ENCODE measurements at regions not wholly inside any gene's neighbourhood (a gene's known extent, or its start where the extent isn't known, plus 50 kb on each side); places are given as distances from the start of the nearest gene placed in this dataset.

- Histone ChIP-seq H3K36me3 (ENCODE audit: control insufficient read depth, insufficient read depth, low read length) (no peaks in the 10 kb centered on the region), H3K27me3 (ENCODE audit: control insufficient read depth, insufficient read depth, low read length) (no peaks in the 10 kb centered on the region), H3K27ac (no peak overlapping the region), H3K9ac (no peak overlapping the region), H3K79me2 (no peaks in the 10 kb centered on the region), H3K4me2 (ENCODE audit: low read length) (no peak overlapping the region), H3K4me1 (no peaks in the 10 kb centered on the region), H3K9me3 (ENCODE audit: control insufficient read depth, low read length) (peaks cover 4% of the 10 kb centered on the region), H3K4me3 (ENCODE audit: low read depth, low read length) (no peak overlapping the region), H2AFZ (no peak overlapping the region)
- no peak for TF ChIP-seq CTCF (IDR thresholded peaks at IDR 0.05)
Measured at GRCh38 chr1:99131546-99131945, 126.9 kb upstream of the PLPPR5 start.

GRCh38 chr1:99133756-99134500, 129.3 kb upstream of the PLPPR5 start:
- no peaks in the 10 kb centered on the region for H3K36me3 ChIP-seq (ENCODE audit: control insufficient read depth, insufficient read depth, low read length)
- H3K9me3 ChIP-seq (ENCODE audit: control insufficient read depth, low read length): peaks cover 4% of the 10 kb centered on the region
- H3K27ac ChIP-seq: no peak overlapping the region
- no peaks in the 10 kb centered on the region for H3K79me2 ChIP-seq
- no peak overlapping the region for H3K4me3 ChIP-seq (ENCODE audit: low read depth, low read length)
- H3K9ac ChIP-seq: no peak overlapping the region
- TF ChIP-seq CTCF (IDR thresholded peaks at IDR 0.05): no peak
- no peak overlapping the region for H2AFZ ChIP-seq
- no peaks in the 10 kb centered on the region for H3K4me1 ChIP-seq
- H3K27me3 ChIP-seq (ENCODE audit: control insufficient read depth, insufficient read depth, low read length): no peaks in the 10 kb centered on the region
- no peak overlapping the region for H3K4me2 ChIP-seq (ENCODE audit: low read length)

- TF ChIP-seq CTCF (IDR thresholded peaks at IDR 0.05): no peak
- peaks cover 4% of the 10 kb centered on the region for H3K9me3 ChIP-seq (ENCODE audit: control insufficient read depth, low read length)
Measured at GRCh38 chr1:99137554-99138206, 126.6 kb upstream of the PLPPR4 start.

GRCh38 chr1:99139876-99140275, 124.4 kb upstream of the PLPPR4 start:
- Histone ChIP-seq H3K4me1 (no peaks in the 10 kb centered on the region), H3K27ac (no peak overlapping the region), H3K79me2 (no peaks in the 10 kb centered on the region), H3K36me3 (ENCODE audit: control insufficient read depth, insufficient read depth, low read length) (no peaks in the 10 kb centered on the region), H3K9ac (no peak overlapping the region), H3K4me2 (ENCODE audit: low read length) (no peak overlapping the region), H2AFZ (no peak overlapping the region), H3K27me3 (ENCODE audit: control insufficient read depth, insufficient read depth, low read length) (no peaks in the 10 kb centered on the region), H3K9me3 (ENCODE audit: control insufficient read depth, low read length) (peaks cover 4% of the 10 kb centered on the region), H3K4me3 (ENCODE audit: low read depth, low read length) (no peak overlapping the region)
- TF ChIP-seq CTCF (IDR thresholded peaks at IDR 0.05): no peak

More at GRCh38 chr1:99137554-99138206, 126.6 kb upstream of the PLPPR4 start:
- H3K9ac ChIP-seq: no peak overlapping the region
- no peaks in the 10 kb centered on the region for H3K79me2 ChIP-seq
- no peak overlapping the region for H3K4me2 ChIP-seq (ENCODE audit: low read length)
- H3K4me1 ChIP-seq: no peaks in the 10 kb centered on the region
- no peak overlapping the region for H2AFZ ChIP-seq
- no peaks in the 10 kb centered on the region for H3K27me3 ChIP-seq (ENCODE audit: control insufficient read depth, insufficient read depth, low read length)
- H3K27ac ChIP-seq: no peak overlapping the region
- no peaks in the 10 kb centered on the region for H3K36me3 ChIP-seq (ENCODE audit: control insufficient read depth, insufficient read depth, low read length)
- H3K4me3 ChIP-seq (ENCODE audit: low read depth, low read length): no peak overlapping the region
